ENCODE measurements at regions not wholly inside any gene's neighbourhood (a gene's known extent, or its start where the extent isn't known, plus 50 kb on each side); places are given as distances from the start of the nearest gene placed in this dataset.

DNA sequence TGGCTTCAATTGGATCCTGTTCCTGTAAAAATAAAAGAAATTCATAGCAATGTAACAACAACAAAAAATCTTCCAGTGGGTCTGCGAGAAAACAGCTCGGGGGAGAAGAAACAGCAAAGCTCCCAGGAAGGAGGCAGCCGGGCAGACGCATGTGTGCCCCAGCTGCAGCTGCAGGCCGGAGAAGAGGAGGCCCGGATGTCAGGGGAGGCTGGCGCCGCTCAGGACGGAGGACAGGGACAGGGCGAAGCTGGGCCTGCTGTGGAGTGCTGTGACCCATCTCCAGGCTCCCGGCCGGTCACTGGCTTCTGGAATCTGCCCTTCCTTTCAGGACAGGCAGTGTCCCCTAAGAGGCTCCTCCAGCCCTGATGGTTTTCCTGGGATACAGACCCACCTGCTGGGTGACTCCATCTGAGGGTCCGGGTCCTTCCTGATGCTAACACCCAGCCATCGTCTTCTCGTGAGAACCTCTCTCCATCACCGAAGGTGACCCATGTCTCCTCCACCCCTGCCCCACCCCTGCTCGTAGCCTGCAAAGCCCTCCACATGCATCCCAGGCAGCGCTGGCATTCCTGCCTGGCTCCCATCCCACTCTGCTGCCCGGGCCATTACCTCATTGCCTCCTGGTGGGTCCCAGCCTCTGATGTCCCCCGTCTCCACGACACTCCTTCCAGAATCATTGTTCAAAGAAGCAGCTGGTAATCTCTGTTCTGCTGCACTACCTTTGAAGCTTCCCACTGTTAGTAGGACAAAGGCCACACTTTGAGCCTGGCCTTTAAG, 145.4 kb upstream of the TWIST2 start:
- DNase-seq (ENCODE audit: extremely low read depth in 1 of 11, low read depth in 9 of 11, low spot score in 4 of 11): no peak

DNA sequence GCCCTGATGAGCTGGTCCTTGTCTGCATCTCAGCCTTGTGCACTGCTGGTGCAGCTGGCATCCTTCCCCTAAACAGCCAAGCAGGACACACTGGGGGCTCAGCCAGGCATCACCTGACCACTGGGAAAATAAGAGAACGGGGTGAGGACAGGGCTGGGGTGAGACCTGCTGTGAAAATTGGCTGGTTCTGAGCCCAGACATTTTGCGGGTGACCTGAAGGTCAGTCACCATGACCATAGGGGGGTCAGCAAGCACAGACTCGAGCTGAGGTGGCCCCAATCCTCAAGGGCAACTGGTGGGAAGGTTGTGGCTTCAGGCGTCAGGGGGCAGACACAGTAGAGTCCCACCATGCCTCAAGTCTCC, 144.9 kb upstream of the TWIST2 start:
- DNase-seq (ENCODE audit: extremely low read depth in 1 of 11, low read depth in 9 of 11, low spot score in 4 of 11): no peak

DNA sequence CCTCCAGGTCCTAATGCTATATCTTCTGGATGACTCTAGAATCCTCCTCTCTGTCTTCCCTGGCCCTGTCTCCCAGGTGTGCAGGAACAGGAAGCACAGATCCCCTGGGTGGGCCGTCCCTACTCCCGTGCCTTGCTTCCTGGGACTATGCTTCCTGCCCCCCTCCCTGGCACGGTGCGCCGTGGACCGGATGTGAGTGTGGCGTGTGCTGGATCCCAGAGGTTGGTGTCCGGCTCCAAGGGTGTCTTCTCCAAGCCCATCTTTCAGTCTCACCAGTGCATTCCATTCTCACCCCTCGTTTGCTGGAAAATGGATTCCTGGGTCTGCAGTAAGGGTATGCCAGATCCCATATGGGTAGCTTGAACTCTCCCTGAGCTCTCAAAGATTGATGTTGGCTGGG, 144.4 kb upstream of the TWIST2 start:
- no peak for DNase-seq (ENCODE audit: extremely low read depth in 1 of 11, low read depth in 9 of 11, low spot score in 4 of 11)

DNA sequence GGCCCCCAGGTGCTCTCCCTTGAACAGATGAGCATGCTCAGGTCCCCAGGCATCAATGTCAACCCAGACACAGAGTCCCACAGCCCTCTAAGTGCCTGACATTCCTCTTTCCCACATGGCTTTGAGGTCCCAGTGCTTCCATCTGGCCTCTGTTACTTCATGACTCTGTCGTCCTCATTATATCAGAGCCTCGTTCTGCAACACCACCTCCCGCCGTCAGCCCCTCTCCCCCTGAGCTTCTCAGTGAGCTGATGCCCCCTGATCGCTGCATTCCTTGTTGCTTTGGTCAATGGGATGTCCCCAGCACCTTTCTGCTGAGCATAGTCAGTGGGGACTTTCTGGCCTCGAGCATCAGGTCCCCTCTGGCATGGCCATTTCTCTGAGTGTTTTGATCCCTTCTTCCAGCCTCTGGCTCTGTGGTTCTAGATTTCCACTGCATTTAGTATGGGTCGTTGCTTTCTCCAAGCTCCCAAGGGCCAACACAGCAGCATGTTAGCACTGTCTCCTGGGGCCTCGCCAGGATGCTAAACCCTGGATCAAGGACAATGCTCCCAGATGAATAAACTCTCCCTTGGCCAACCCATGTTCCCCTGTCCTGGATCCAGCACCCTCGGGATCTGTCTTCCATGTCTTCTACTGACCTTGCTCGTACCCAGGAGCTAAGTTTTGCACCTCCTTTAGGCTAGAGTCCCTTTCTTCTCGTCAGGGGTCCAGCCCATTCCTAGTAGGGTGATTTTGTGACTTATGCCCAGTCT, 143.2 kb upstream of the TWIST2 start:
- no peak for DNase-seq (ENCODE audit: extremely low read depth in 1 of 11, low read depth in 9 of 11, low spot score in 4 of 11)

GRCh38 chr2:238706163-238706562, 141.7 kb upstream of the TWIST2 start:
- no peak for DNase-seq (ENCODE audit: extremely low read depth in 1 of 11, low read depth in 9 of 11, low spot score in 4 of 11)

DNA sequence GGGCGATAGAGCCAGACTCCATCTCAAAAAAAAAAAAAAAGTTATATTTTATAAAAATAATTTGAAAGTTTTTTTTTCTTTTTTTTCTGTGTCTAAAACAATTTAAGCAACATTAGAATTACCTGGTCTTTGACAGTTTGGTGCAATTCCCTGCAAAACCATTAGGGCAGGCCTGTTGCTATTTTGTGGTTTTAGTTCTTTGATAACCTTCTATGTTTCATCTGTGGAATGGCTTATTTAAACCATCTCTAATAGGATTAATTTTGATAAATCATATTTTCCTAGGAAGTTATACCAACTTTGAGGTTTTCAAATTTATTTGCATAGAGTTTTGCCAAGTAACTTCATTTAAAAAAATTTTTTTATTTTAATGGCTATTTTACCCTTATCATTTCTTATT, 141.2 kb upstream of the TWIST2 start:
- DNase-seq (ENCODE audit: extremely low read depth in 1 of 11, low read depth in 9 of 11, low spot score in 4 of 11): no peak

- DNase-seq (ENCODE audit: extremely low read depth in 1 of 11, low read depth in 9 of 11, low spot score in 4 of 11): no peak
Observed at GRCh38 chr2:238709325-238710025, 138.4 kb upstream of the TWIST2 start.

GRCh38 chr2:238710032-238710735, 137.7 kb upstream of the TWIST2 start:
- no peak for DNase-seq (ENCODE audit: extremely low read depth in 1 of 11, low read depth in 9 of 11, low spot score in 4 of 11)

- DNase-seq (ENCODE audit: extremely low read depth in 1 of 11, low read depth in 9 of 11, low spot score in 4 of 11): no peak
Observed at GRCh38 chr2:238710787-238711186, 137.1 kb upstream of the TWIST2 start.

DNA sequence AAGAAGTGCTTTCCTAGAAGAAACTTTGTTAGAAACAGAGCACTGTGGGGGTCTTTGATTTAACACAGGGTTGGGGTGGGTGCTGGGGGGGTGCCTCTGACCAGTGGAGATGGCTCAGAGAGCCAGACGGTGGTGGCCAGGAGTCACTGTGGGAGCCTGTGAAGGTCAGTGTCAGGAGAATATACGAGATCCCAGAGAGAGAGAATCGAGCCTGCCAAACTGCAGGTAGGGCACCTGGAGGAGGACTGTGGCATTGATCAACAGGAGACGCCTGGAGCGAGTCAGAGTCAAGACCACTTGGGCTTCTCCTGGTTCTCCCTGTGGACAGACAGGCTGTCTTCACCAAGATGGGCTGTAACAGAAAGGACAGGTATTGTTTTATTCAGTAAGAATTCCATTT, 136.5 kb upstream of the TWIST2 start:
- DNase-seq (ENCODE audit: extremely low read depth in 1 of 11, low read depth in 9 of 11, low spot score in 4 of 11): no peak

GRCh38 chr2:238712011-238712410, 135.9 kb upstream of the TWIST2 start:
- no peak for DNase-seq (ENCODE audit: extremely low read depth in 1 of 11, low read depth in 9 of 11, low spot score in 4 of 11)

GRCh38 chr2:238713198-238713826, 134.6 kb upstream of the TWIST2 start:
- no peak for DNase-seq (ENCODE audit: extremely low read depth in 1 of 11, low read depth in 9 of 11, low spot score in 4 of 11)

DNA sequence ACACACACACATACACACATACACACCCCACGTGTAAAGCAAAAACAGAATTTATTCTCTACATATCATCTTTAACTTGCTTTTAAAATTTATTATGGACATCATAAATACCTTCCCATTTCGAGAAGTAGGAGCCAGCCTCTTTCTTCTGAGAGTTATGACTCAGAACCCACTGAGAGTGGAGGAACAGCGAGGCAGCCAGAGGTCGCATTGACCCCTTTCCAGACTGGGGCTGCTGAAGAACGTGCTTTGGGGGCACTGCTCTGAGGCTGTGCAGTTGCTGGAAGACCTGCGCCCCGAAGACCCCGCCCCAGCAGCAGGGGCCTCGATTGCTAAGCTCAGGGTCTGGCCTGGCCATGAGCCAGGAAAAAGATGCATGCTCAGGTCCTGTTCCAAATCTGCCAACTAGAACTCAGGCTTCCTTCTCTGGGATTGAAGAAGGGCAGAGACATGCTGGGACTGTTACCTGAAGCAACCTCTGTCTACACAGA, 133.8 kb upstream of the TWIST2 start:
- no peak for DNase-seq (ENCODE audit: extremely low read depth in 1 of 11, low read depth in 9 of 11, low spot score in 4 of 11)

- DNase-seq (ENCODE audit: extremely low read depth in 1 of 11, low read depth in 9 of 11, low spot score in 4 of 11): no peak
Observed at GRCh38 chr2:238716171-238716570, 131.7 kb upstream of the TWIST2 start.

GRCh38 chr2:238716585-238716984, 131.3 kb upstream of the TWIST2 start:
- DNase-seq (ENCODE audit: extremely low read depth in 1 of 11, low read depth in 9 of 11, low spot score in 4 of 11): no peak

DNA sequence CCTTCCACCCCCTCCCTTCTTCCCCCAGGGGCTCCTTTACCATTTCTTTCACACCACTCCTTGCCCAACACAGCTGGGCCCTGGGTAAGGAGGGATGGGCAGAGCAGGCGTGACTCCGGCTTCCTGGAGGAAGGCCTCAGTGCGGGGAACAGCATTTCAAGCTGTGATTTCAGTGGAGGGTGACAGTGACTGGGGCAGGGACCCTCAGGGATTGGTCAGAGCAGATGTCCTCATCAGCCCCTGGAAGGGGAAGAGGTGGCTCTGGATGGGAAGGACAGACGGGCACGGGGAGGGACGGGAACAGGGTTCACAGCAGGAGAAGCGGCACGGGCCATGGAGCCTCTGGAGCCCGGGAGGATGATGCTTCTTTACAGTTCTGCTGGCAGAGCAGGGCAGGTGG, 130.8 kb upstream of the TWIST2 start:
- DNase-seq (ENCODE audit: extremely low read depth in 1 of 11, low read depth in 9 of 11, low spot score in 4 of 11): no peak

- no peak for DNase-seq (ENCODE audit: extremely low read depth in 1 of 11, low read depth in 9 of 11, low spot score in 4 of 11)
Observed at GRCh38 chr2:238719641-238720040, 128.2 kb upstream of the TWIST2 start.

DNA sequence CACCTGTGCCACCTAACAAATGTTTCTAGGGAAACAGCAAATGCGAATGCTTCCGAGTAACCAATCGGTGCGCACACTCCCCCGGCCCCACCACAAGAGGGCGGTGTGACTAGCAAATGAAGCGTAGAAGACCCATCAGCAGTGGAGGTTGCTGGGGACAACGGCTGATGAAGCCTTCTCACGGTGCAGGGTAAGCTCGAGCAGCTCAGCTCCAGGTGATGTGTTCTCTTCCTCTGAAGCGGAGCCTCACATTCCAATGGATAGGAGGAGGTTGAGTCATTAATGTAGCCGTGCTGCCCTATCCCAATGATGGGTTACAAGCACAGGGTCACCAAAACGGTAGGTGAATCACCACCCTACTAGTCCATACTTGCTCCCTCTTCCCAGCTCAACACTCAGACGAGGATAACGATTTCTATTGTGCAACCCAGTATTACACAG, 127.6 kb upstream of the TWIST2 start:
- no peak for DNase-seq (ENCODE audit: extremely low read depth in 1 of 11, low read depth in 9 of 11, low spot score in 4 of 11)

DNA sequence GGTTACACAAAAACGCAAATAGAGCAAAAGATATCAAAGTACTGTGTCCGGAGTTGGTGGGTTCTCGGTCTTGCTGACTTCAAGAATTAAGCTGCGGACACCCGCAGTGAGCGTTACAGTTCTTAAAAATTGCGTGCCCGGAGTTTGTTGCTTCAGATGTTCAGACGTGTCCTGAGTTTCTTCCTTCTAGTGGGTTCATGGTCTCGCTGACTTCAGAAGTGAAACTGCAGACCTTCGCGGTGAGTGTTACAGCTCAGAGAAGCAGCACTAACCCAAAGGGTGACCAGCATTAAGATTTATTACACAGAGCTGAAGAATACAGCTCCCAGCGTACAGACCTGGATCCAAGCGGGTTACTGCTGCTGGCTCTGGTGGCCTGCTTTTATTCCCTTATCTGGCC, 125.7 kb upstream of the TWIST2 start:
- no peak for DNase-seq (ENCODE audit: extremely low read depth in 1 of 11, low read depth in 9 of 11, low spot score in 4 of 11)
